GM06990 (cell line): ENCODE measurements at regions not wholly inside any gene's neighbourhood (a gene's known extent, or its start where the extent isn't known, plus 50 kb on each side); places are given as distances from the start of the nearest gene placed in this dataset.
"Not testable (repeated sequence)": the region's sequence is repeated elsewhere in the genome, so short reads cannot be mapped to it uniquely, and the experiment has no call there.

Source experiments
- DNase-seq: peaks from one replicate; pipeline ENCODE4 v3.0.0-alpha.2; 2011; ENCODE audit not compliant: insufficient read length; ENCODE audit errors: extremely low read depth
- H3K27me3 ChIP-seq: replicated peaks from 2 replicates; pipeline ENCODE4 v1.6.0; 2011; ENCODE audit warnings: low read length; ENCODE audit not compliant: control insufficient read depth, insufficient read depth
- H3K36me3 ChIP-seq: 2 replicates; pipeline ENCODE4 v1.5.1; 2011; ENCODE audit warnings: low read length; ENCODE audit not compliant: control insufficient read depth, insufficient read depth
- H3K4me3 ChIP-seq: replicated peaks from 2 replicates; pipeline ENCODE4 v1.5.1; 2011; ENCODE audit warnings: low read depth, mild to moderate bottlenecking, control low read depth, low read length
- TF ChIP-seq, protein P1 (sequence below): IDR thresholded peaks from 2 replicates; pipeline ENCODE4 v1.5.1; 2011; ENCODE audit warnings: low read length, control low read depth, mild to moderate bottlenecking, inconsistent platforms; ENCODE audit not compliant: insufficient read depth, poor library complexity, severe bottlenecking

- TF ChIP-seq, protein P1, sequence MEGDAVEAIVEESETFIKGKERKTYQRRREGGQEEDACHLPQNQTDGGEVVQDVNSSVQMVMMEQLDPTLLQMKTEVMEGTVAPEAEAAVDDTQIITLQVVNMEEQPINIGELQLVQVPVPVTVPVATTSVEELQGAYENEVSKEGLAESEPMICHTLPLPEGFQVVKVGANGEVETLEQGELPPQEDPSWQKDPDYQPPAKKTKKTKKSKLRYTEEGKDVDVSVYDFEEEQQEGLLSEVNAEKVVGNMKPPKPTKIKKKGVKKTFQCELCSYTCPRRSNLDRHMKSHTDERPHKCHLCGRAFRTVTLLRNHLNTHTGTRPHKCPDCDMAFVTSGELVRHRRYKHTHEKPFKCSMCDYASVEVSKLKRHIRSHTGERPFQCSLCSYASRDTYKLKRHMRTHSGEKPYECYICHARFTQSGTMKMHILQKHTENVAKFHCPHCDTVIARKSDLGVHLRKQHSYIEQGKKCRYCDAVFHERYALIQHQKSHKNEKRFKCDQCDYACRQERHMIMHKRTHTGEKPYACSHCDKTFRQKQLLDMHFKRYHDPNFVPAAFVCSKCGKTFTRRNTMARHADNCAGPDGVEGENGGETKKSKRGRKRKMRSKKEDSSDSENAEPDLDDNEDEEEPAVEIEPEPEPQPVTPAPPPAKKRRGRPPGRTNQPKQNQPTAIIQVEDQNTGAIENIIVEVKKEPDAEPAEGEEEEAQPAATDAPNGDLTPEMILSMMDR: no peak
- Histone ChIP-seq H3K27me3 (no peaks in the 10 kb centered on the region; the same call in 1 of the 2 replicates), H3K36me3 (no peaks in the 10 kb centered on the region), H3K4me3 (no peak overlapping the region)
- DNase-seq: no peak
Measured at GRCh38 chr18:11470941-11471340, 138.5 kb upstream of the SLC35G4 start.

- Histone ChIP-seq H3K36me3 (no peaks in the 10 kb centered on the region), H3K4me3 (no peak overlapping the region), H3K27me3 (no peaks in the 10 kb centered on the region; the same call in 1 of the 2 replicates)
- no peak for DNase-seq
- TF ChIP-seq, protein P1: no peak
Measured at GRCh38 chr18:11468617-11469016, 140.8 kb upstream of the SLC35G4 start.

- TF ChIP-seq, protein P1: no peak
- no peak for DNase-seq
- no peak overlapping the region for H3K4me3 ChIP-seq
- H3K27me3 ChIP-seq: no peaks in the 10 kb centered on the region; the same call in 1 of the 2 replicates
- H3K36me3 ChIP-seq: no peaks in the 10 kb centered on the region
Measured at GRCh38 chr18:11468120-11468519, 141.3 kb upstream of the SLC35G4 start.

DNA sequence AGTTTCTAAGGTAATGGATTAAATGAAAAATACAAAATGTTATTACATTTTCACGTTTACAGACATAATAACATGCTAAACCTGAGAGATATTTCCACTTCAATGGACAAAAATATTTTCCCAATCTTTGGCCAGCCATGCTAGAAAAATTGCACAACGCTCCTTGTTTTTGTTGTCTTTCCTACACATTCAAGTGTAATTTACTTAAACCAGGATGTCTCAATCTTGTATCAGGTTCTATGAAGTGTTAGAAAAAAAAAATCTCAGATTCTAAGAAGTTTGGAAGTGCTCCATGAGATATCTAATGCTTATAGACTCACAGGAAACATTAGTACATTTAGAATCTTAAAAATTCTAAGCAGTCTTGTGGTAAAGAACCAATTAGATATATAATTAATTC is 141.8 kb upstream of the SLC35G4 start:
- DNase-seq: no peak
- Histone ChIP-seq H3K27me3 (no peaks in the 10 kb centered on the region; the same call in 1 of the 2 replicates), H3K4me3 (no peak overlapping the region), H3K36me3 (no peaks in the 10 kb centered on the region)
- TF ChIP-seq, protein P1: no peak

GRCh38 chr18:11464129-11464528 is 145.3 kb upstream of the SLC35G4 start:
- Histone ChIP-seq H3K4me3 (no peak overlapping the region), H3K36me3 (no peaks in the 10 kb centered on the region), H3K27me3 (no peaks in the 10 kb centered on the region)
- DNase-seq: no peak
- TF ChIP-seq, protein P1: no peak

DNA sequence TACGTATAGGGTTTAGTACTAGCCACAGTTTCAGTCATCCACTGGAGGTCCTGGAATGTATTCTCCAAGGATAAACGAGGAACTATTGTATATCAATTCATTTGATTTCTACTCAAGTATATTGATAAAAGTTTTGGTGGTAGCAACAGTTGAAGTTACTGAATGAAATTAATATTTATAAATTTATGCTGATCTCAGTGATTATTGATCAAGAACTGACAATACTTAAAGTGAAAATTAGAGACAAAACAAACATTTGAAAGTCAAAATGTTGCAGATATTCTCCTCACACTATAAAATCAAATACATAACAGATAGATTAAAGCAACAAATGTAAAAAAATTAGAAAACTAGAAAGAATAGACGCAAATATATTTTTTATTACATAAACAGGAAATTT is 150.9 kb upstream of the SLC35G4 start:
- TF ChIP-seq, protein P1: no peak
- DNase-seq: no peak
- no peak overlapping the region for H3K4me3 ChIP-seq
- no peaks in the 10 kb centered on the region; the same call in 1 of the 2 replicates for H3K27me3 ChIP-seq
- no peaks in the 10 kb centered on the region for H3K36me3 ChIP-seq

DNA sequence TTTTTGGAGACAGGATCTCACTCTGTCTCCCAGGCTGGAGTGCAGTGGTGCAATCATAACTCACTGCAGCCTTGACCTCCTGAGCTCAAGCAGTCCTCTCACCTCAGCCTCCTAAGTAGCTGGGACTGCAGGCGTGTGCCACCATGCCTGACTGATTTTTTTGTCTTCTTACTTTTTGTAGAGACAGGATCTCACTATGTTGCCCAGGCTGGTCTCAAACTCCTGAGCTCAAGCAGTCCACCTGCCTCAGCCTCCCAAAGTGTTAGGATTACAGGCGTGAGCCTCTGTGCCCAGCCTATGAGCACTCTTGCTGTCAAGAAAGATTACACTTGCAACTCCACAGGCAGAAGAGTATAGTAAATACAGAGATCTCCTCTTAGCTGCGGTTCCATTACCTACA is 151.5 kb upstream of the SLC35G4 start:
- H3K27me3 ChIP-seq, H3K4me3 ChIP-seq, H3K36me3 ChIP-seq, DNase-seq: not testable (repeated sequence)
